HepG2 (cell line): ENCODE measurements at regions not wholly inside any gene's neighbourhood (a gene's known extent, or its start where the extent isn't known, plus 50 kb on each side); places are given as distances from the start of the nearest gene placed in this dataset.

Experiments
- CEBPB ChIP-seq: IDR thresholded peaks from 2 replicates; pipeline ENCODE4 v1.6.1; 2011; ENCODE audit warnings: low read depth, low read length, improper control_type of control experiment, borderline replicate concordance
- POLR2A ChIP-seq, 2 experiments: IDR thresholded peaks; 2 replicates each; pipeline ENCODE4 v1.6.1; 2011; ENCODE audit warnings: low read depth in 2 of 2, low read length in 2 of 2, mild to moderate bottlenecking in 1 of 2, moderate library complexity in 1 of 2; ENCODE audit not compliant: insufficient read depth in 1 of 2
- ZBTB21 ChIP-seq: sonication (generic); formaldehyde crosslinking; IDR thresholded peaks from 2 replicates; pipeline ENCODE4 v1.4.0; 2020; ENCODE audit warnings: missing genetic modification reagents
- ZNF142 ChIP-seq: sonication (generic); formaldehyde crosslinking; IDR thresholded peaks from 2 replicates; pipeline ENCODE4 v1.4.0; 2020; ENCODE audit warnings: missing genetic modification reagents

GRCh38 chr6:71033171-71033570 lies 76.3 kb upstream of the B3GAT2 start:
- TF ChIP-seq ZNF142 (no peak), POLR2A (IDR thresholded peaks at IDR 0.05; ENCODE audit: insufficient read depth in 1 of 2, low read depth in 2 of 2, low read length in 2 of 2) (no peak), CEBPB (no peak), ZBTB21 (CRISPR knock-in tag) (no peak)
